AG04449 (cell line): ENCODE measurements at regions not wholly inside any gene's neighbourhood (a gene's known extent, or its start where the extent isn't known, plus 50 kb on each side); places are given as distances from the start of the nearest gene placed in this dataset.

ENCODE experiments used
- CTCF ChIA-PET: fragments of 350-600 bp; formaldehyde crosslinking; extraction: SDS; loops from one replicate; lab custom pipeline; 2021; ENCODE audit warnings: antibody characterized with exemption; lab: Yijun Ruan, JAX
- POLR2A ChIA-PET: fragments of 400-600, 350-600 bp; formaldehyde crosslinking; extraction: SDS; loops from one replicate; lab custom pipeline; 2020; ENCODE audit warnings: antibody characterized with exemption, inconsistent platforms; lab: Yijun Ruan, JAX
- DNase-seq: peaks from one replicate; pipeline ENCODE4 v3.0.0-alpha.2; 2010; ENCODE audit warnings: low read depth, low spot score
- H3K4me3 ChIP-seq: 2 replicates; pipeline ENCODE4 v1.5.1; 2011; ENCODE audit warnings: low read depth, mild to moderate bottlenecking, control low read depth, low read length
- CTCF ChIP-seq: IDR thresholded peaks from one replicate; pipeline ENCODE4 v1.5.1; 2011; ENCODE audit warnings: mild to moderate bottlenecking, moderate library complexity, low read length, control low read depth, inconsistent platforms; ENCODE audit not compliant: insufficient read depth; ENCODE audit errors: missing control alignments

GRCh38 chr15:96553451-96553850 is 223.0 kb downstream of the NR2F2 start:
- H3K4me3 ChIP-seq: no peak overlapping the region
- no peak for DNase-seq
- no peak for TF ChIP-seq CTCF
- ChIA-PET CTCF (no interaction called here), POLR2A (no interaction called here)

- CTCF ChIA-PET: no interaction called here
- TF ChIP-seq CTCF: no peak
- no peak overlapping the region for H3K4me3 ChIP-seq
- DNase-seq: no peak
- POLR2A ChIA-PET: no interaction called here
Measured at GRCh38 chr15:96553931-96554330, 223.4 kb downstream of the NR2F2 start.

- POLR2A ChIA-PET: no interaction called here
- CTCF ChIA-PET: no interaction called here
Measured at GRCh38 chr15:96554541-96554940, 224.0 kb downstream of the NR2F2 start.

GRCh38 chr15:96559087-96559486 is 228.6 kb downstream of the NR2F2 start:
- DNase-seq: no peak
- TF ChIP-seq CTCF: no peak
- no peak overlapping the region for H3K4me3 ChIP-seq
- CTCF ChIA-PET: no interaction called here
- POLR2A ChIA-PET: no interaction called here

More at GRCh38 chr15:96554541-96554940, 224.0 kb downstream of the NR2F2 start:
- no peak for TF ChIP-seq CTCF
- DNase-seq: no peak
- no peak overlapping the region for H3K4me3 ChIP-seq

- CTCF ChIA-PET: no interaction called here
- POLR2A ChIA-PET: no interaction called here
- no peak for TF ChIP-seq CTCF
- H3K4me3 ChIP-seq: no peak overlapping the region
- DNase-seq: no peak
Measured at GRCh38 chr15:96559631-96560030, 229.1 kb downstream of the NR2F2 start.

- H3K4me3 ChIP-seq: no peak overlapping the region
- ChIA-PET CTCF (no interaction called here), POLR2A (no interaction called here)
- no peak for DNase-seq
- no peak for TF ChIP-seq CTCF
Measured at GRCh38 chr15:96560246-96560895, 229.9 kb downstream of the NR2F2 start.
